AG04450 (cell line): ENCODE measurements at regions not wholly inside any gene's neighbourhood (a gene's known extent, or its start where the extent isn't known, plus 50 kb on each side); places are given as distances from the start of the nearest gene placed in this dataset.

Source experiments
- CTCF ChIA-PET: fragments of 300-600, 350-600 bp; formaldehyde crosslinking; extraction: SDS; loops from one replicate; lab custom pipeline; 2022; ENCODE audit warnings: antibody characterized with exemption, inconsistent platforms; lab: Charles Lee
- POLR2A ChIA-PET: fragments of 350-600 bp; formaldehyde crosslinking; extraction: SDS; loops from one replicate; lab custom pipeline; 2021; ENCODE audit warnings: antibody characterized with exemption, inconsistent platforms; lab: Yijun Ruan, JAX
- DNase-seq: peaks from one replicate; pipeline ENCODE4 v3.0.0-alpha.2; 2011; ENCODE audit warnings: low read depth, low spot score
- H3K27ac ChIP-seq: one replicate; pipeline ENCODE4 v1.5.1; 2012; ENCODE audit warnings: low read depth, low read length, control low read depth
- H3K27me3 ChIP-seq: one replicate; pipeline ENCODE4 v1.6.0; 2012; ENCODE audit warnings: low read length; ENCODE audit not compliant: control insufficient read depth, insufficient read depth
- H3K4me3 ChIP-seq: 2 replicates; pipeline ENCODE4 v1.5.1; 2011; ENCODE audit warnings: mild to moderate bottlenecking, low read depth, low read length, control low read depth
- H3K9me3 ChIP-seq: 2 replicates; pipeline ENCODE4 v1.5.1; 2012; ENCODE audit warnings: low read length; ENCODE audit not compliant: control insufficient read depth, insufficient read depth
- CTCF ChIP-seq: IDR thresholded peaks from 2 replicates; pipeline ENCODE4 v1.5.1; 2011; ENCODE audit warnings: low read depth, low read length, control low read depth, inconsistent platforms

- no peak overlapping the region for H3K27ac ChIP-seq
- TF ChIP-seq CTCF: no peak
- H3K27me3 ChIP-seq: no peaks in the 10 kb centered on the region
- DNase-seq: no peak
- no peak overlapping the region for H3K4me3 ChIP-seq
- no peaks in the 10 kb centered on the region for H3K9me3 ChIP-seq
- ChIA-PET CTCF (no interaction called here), POLR2A (no interaction called here)
Measured at GRCh38 chr2:217334561-217334960, 474.7 kb upstream of the TNP1 start.

GRCh38 chr2:217332866-217333265 lies 473.0 kb upstream of the TNP1 start:
- TF ChIP-seq CTCF: no peak
- Histone ChIP-seq H3K9me3 (no peaks in the 10 kb centered on the region), H3K27ac (no peak overlapping the region), H3K27me3 (no peaks in the 10 kb centered on the region), H3K4me3 (no peak overlapping the region)
- DNase-seq: no peak
- POLR2A ChIA-PET: no interaction called here
- CTCF ChIA-PET: no interaction called here

GRCh38 chr2:217332417-217332791 lies 472.5 kb upstream of the TNP1 start:
- H3K9me3 ChIP-seq: no peaks in the 10 kb centered on the region
- TF ChIP-seq CTCF: no peak
- no peak overlapping the region for H3K27ac ChIP-seq
- POLR2A ChIA-PET: interaction anchor here (1.3 to 1.4 kb wide), 2 partner anchors 53 to 637 kb away, joined by 3 to 9 read pairs; partner anchors contain the start of gene IGFBP5
- H3K4me3 ChIP-seq: no peak overlapping the region
- H3K27me3 ChIP-seq: no peaks in the 10 kb centered on the region
- DNase-seq: no peak
- CTCF ChIA-PET: interaction anchor here (0.6 kb wide), 1 partner anchor 167 kb away, joined by 4 read pairs; no protein-coding TSS in a partner anchor

- no peaks in the 10 kb centered on the region for H3K9me3 ChIP-seq
- POLR2A ChIA-PET: interaction anchor here (1.0 to 1.4 kb wide), 5 partner anchors 29 to 638 kb away, joined by 3 to 9 read pairs (median 5); partner anchors contain the start of gene IGFBP5
- H3K4me3 ChIP-seq: no peak overlapping the region
- TF ChIP-seq CTCF: no peak
- peak overlapping the region; percentile 87 for H3K27ac ChIP-seq
- peak; percentile 70 for DNase-seq
- H3K27me3 ChIP-seq: no peaks in the 10 kb centered on the region
- CTCF ChIA-PET: interaction anchor here (0.6 kb wide), 1 partner anchor 166 kb away, joined by 4 read pairs; no protein-coding TSS in a partner anchor
Measured at GRCh38 chr2:217331523-217332416, 471.9 kb upstream of the TNP1 start.

GRCh38 chr2:217330647-217331046 lies 470.8 kb upstream of the TNP1 start:
- POLR2A ChIA-PET: interaction anchor here (1.0 to 1.3 kb wide), 2 partner anchors 30 to 637 kb away, joined by 5 to 7 read pairs; no protein-coding TSS in a partner anchor
- CTCF ChIA-PET: no interaction called here
- no peaks in the 10 kb centered on the region for H3K9me3 ChIP-seq
- DNase-seq: no peak
- no peak for TF ChIP-seq CTCF
- H3K27ac ChIP-seq: no peak overlapping the region
- no peak overlapping the region for H3K4me3 ChIP-seq
- H3K27me3 ChIP-seq: no peaks in the 10 kb centered on the region
